Fibroblast of lung (primary cell): ENCODE measurements at regions not wholly inside any gene's neighbourhood (a gene's known extent, or its start where the extent isn't known, plus 50 kb on each side); places are given as distances from the start of the nearest gene placed in this dataset.

Experiments
- DNase-seq, 2 donors: peaks; one replicate each; pipeline versions ENCODE4 v3.0.0 to v3.0.0-alpha.2; 2010; ENCODE audit warnings: low read depth in 2 of 2
- H2AFZ ChIP-seq: 2 replicates; pipeline ENCODE4 v1.5.1; 2012; ENCODE audit warnings: low read length, control low read depth, inconsistent platforms
- H3K27ac ChIP-seq: 2 replicates; pipeline ENCODE4 v1.5.1; 2011; ENCODE audit warnings: low read length, control low read depth; ENCODE audit not compliant: insufficient read depth
- H3K27me3 ChIP-seq: 2 replicates; pipeline ENCODE4 v1.5.1; 2011; ENCODE audit warnings: mild to moderate bottlenecking, low read length; ENCODE audit not compliant: control insufficient read depth, insufficient read depth
- H3K36me3 ChIP-seq: 2 replicates; pipeline ENCODE4 v1.5.1; 2011; ENCODE audit warnings: low read length; ENCODE audit not compliant: control insufficient read depth, insufficient read depth
- H3K4me1 ChIP-seq: 2 replicates; pipeline ENCODE4 v1.5.1; 2011; ENCODE audit warnings: low read length; ENCODE audit not compliant: control insufficient read depth, insufficient read depth; ENCODE audit errors: extremely low read depth
- H3K4me2 ChIP-seq: 2 replicates; pipeline ENCODE4 v1.5.1; 2011; ENCODE audit warnings: low read length, control low read depth; ENCODE audit not compliant: insufficient read depth; ENCODE audit errors: extremely low read depth
- H3K4me3 ChIP-seq, 4 experiments: fragments of 200-600 bp in 1 of 4; sonication (generic) in 1 of 4; replicated peaks in 1 of 4; 2 replicates each; pipeline ENCODE4 v1.5.1; 2011 to 2016; ENCODE audit warnings: low read length in 4 of 4, low read depth in 3 of 4, mild to moderate bottlenecking in 3 of 4, control low read depth in 2 of 4, inconsistent platforms in 1 of 4, mixed read lengths in 1 of 4; ENCODE audit not compliant: insufficient read depth in 1 of 4; ENCODE audit errors: control extremely low read depth in 1 of 4
- H3K79me2 ChIP-seq: 2 replicates; pipeline ENCODE4 v1.5.1; 2012; ENCODE audit warnings: mild to moderate bottlenecking, low read length, inconsistent platforms; ENCODE audit not compliant: control insufficient read depth, insufficient read depth
- H3K9ac ChIP-seq: 2 replicates; pipeline ENCODE4 v1.5.1; 2011; ENCODE audit warnings: mild to moderate bottlenecking, low read length, control low read depth; ENCODE audit not compliant: insufficient read depth
- H3K9me3 ChIP-seq: 2 replicates; pipeline ENCODE4 v1.5.1; 2012; ENCODE audit warnings: low read depth, low read length; ENCODE audit not compliant: control insufficient read depth, insufficient read depth
- H4K20me1 ChIP-seq: 2 replicates; pipeline ENCODE4 v1.5.1; 2011; ENCODE audit warnings: low read length; ENCODE audit not compliant: control insufficient read depth, insufficient read depth; ENCODE audit errors: extremely low read depth
- CTCF ChIP-seq, 2 donors: IDR thresholded peaks in 1 of 2; conservative IDR thresholded peaks in 1 of 2; 1 replicate in 1 of 2; 2 replicates in 1 of 2; pipeline ENCODE4 v1.5.1; 2011 to 2012; ENCODE audit warnings: low read length in 2 of 2, control low read depth in 1 of 2, inconsistent platforms in 1 of 2, low read depth in 1 of 2, mild to moderate bottlenecking in 1 of 2
- EZH2 ChIP-seq: IDR thresholded peaks from 2 replicates; pipeline ENCODE4 v1.5.1; 2012; ENCODE audit warnings: low read length, control low read depth, mild to moderate bottlenecking; ENCODE audit errors: missing control alignments

GRCh38 chr20:20839771-20840170, 127.3 kb upstream of the RALGAPA2 start:
- Histone ChIP-seq H3K4me3 (no peak overlapping the region), H3K4me2 (no peak overlapping the region), H3K36me3 (no peaks in the 10 kb centered on the region), H3K9ac (no peak overlapping the region), H3K27me3 (no peaks in the 10 kb centered on the region), H3K4me1 (no peaks in the 10 kb centered on the region), H3K9me3 (no peaks in the 10 kb centered on the region), H3K79me2 (no peaks in the 10 kb centered on the region), H2AFZ (no peak overlapping the region), H4K20me1 (no peaks in the 10 kb centered on the region), H3K27ac (no peak overlapping the region)
- TF ChIP-seq EZH2 (no peak), CTCF (conservative IDR thresholded peaks at IDR 0.05 in 1 of 2, IDR thresholded peaks at IDR 0.05 in 1 of 2; ENCODE audit: low read depth in 1 of 2, low read length in 2 of 2) (no peak)
- no peak for DNase-seq

GRCh38 chr20:20837574-20838021, 125.2 kb upstream of the RALGAPA2 start:
- no peaks in the 10 kb centered on the region for H3K36me3 ChIP-seq
- H3K4me3 ChIP-seq, result no peak overlapping the region
- no peaks in the 10 kb centered on the region for H3K27me3 ChIP-seq
- no peak overlapping the region for H2AFZ ChIP-seq
- no peaks in the 10 kb centered on the region for H3K79me2 ChIP-seq
- H3K9ac ChIP-seq, result no peak overlapping the region
- peak; percentile 27 to 55 for DNase-seq
- peak overlapping the region; percentile 48 for H3K4me2 ChIP-seq
- H3K9me3 ChIP-seq, result no peaks in the 10 kb centered on the region
- no peaks in the 10 kb centered on the region for H3K4me1 ChIP-seq
- H4K20me1 ChIP-seq, result no peaks in the 10 kb centered on the region
- H3K27ac ChIP-seq, result no peak overlapping the region
- peak; percentile 66 to 73 for TF ChIP-seq CTCF (conservative IDR thresholded peaks at IDR 0.05 in 1 of 2, IDR thresholded peaks at IDR 0.05 in 1 of 2; ENCODE audit: low read depth in 1 of 2, low read length in 2 of 2)
- no peak for TF ChIP-seq EZH2

GRCh38 chr20:20836836-20837235, 124.4 kb upstream of the RALGAPA2 start:
- H3K4me1 ChIP-seq, result no peaks in the 10 kb centered on the region
- H3K36me3 ChIP-seq, result no peaks in the 10 kb centered on the region
- H3K9me3 ChIP-seq, result no peaks in the 10 kb centered on the region
- H3K79me2 ChIP-seq, result no peaks in the 10 kb centered on the region
- no peak overlapping the region for H2AFZ ChIP-seq
- H3K9ac ChIP-seq, result no peak overlapping the region
- no peak for TF ChIP-seq CTCF (conservative IDR thresholded peaks at IDR 0.05 in 1 of 2, IDR thresholded peaks at IDR 0.05 in 1 of 2; ENCODE audit: low read depth in 1 of 2, low read length in 2 of 2)
- TF ChIP-seq EZH2, result no peak
- no peak overlapping the region for H3K27ac ChIP-seq
- H3K4me2 ChIP-seq, result no peak overlapping the region
- H3K27me3 ChIP-seq, result no peaks in the 10 kb centered on the region
- H4K20me1 ChIP-seq, result no peaks in the 10 kb centered on the region
- no peak overlapping the region for H3K4me3 ChIP-seq
- no peak for DNase-seq
